ENCODE measurements at regions not wholly inside any gene's neighbourhood (a gene's known extent, or its start where the extent isn't known, plus 50 kb on each side); places are given as distances from the start of the nearest gene placed in this dataset.
"Not testable (repeated sequence)": the region's sequence is repeated elsewhere in the genome, so short reads cannot be mapped to it uniquely, and the experiment has no call there.

- no peak for DNase-seq
Measured at GRCh38 chr12:105596731-105597130, 266.2 kb downstream of the C12orf75 start.

DNA sequence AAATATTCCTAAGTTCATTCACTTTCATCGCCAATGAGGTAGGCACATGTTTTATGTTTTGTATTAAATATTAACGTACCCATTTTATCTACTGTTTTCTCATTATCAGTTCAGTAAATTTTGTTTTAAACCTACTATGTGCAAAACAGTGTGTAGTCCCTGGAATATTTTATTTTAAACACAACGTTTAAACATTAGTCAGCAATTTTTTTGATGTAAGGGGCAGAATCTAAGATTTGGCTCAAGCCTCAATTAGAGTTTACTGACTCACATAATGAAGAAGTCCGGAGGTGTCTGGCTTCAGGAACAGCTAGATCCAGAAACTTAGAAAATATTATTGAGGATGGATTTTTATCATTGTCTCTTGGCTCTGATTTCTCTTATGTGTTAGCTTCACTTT is 267.5 kb downstream of the C12orf75 start:
- no peak for DNase-seq

DNA sequence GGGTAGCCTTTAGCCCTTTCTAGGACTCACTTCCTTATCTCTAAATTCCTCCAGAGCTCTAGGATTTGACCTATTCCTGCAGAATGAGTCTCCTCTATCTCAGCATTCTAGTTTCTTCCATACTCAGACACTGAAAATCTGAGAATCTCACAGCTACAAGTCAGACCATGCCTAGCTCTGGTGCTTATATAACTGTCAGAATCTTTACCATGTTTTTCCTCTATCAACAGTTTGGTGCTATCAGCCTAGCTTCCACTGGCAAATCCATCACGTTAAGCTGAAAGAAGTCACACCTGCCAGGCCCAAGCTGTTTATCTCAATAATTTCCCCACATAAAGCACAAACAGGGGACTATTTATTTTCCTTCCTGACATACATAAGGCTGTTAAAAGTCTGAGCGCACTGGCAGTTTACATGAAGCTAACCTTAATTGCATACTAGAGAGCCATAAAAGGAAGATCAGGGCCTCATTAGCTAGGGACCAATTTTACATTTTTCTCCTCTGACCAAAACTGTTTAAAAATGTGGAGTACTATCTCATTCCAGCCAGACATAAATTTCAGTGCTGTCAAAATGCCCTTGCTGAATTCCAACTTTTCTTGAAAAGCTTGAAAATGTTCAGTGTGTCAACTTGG is 270.5 kb downstream of the C12orf75 start:
- no peak for DNase-seq

DNA sequence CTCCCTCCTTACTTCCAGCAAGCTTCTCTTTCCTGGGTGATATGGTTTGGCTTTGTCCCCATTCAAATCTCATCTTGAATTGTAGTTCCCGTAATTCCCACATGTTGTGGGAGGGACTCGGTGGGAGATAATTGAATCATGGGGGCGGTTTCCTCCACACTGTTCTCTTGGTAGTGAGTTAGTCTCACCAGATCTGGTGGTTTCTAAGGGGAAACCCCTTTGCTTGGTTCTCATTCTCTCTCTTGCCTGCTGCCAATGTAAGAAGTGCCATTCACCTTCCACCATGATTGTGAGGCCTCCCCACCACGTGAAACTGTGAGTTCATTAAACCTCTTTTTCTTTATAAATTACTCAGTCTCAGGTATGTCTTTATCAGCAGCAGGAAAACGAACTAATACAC is 271.8 kb downstream of the C12orf75 start:
- not testable (repeated sequence) for DNase-seq

GRCh38 chr12:105604281-105604680 is 273.8 kb downstream of the C12orf75 start:
- not testable (repeated sequence) for DNase-seq

DNA sequence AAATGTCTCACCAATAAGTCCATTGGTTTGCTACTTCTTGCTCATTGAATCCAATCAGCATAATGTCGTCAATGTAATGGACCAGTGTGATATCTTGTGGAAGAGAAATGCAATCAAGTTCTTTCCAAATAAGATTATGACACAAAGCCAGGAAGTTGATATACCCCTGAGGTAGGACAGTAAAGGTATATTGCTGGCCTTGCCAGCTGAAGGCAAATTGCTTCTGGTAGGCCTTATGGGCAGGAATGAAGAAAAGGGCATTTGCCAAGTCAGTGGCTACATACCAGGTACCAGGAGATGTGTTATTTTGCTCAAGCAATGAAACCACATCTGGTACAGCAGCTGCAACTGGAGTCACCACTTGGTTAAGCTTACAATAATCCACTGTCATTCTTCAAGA is 276.1 kb downstream of the C12orf75 start:
- DNase-seq: not testable (repeated sequence)

DNA sequence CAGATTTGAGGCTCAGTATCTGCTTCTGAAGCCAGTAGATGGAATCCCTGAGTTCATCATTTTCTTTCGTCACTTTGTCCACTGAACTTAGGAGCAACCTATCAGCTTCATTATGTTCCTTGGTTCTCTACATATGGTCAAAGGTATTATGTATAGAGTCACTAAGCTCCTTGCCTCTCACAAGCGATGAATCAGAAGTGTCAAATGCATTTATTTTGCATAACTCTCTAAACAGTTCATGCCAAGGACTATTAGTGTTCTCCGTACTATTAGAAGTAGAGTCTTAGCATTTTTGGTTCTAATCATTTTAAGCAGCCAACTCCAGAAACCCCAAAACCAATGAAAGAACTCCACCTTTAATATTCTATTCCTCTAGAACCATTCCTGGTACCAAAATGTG is 278.5 kb downstream of the C12orf75 start:
- DNase-seq: not testable (repeated sequence)

DNA sequence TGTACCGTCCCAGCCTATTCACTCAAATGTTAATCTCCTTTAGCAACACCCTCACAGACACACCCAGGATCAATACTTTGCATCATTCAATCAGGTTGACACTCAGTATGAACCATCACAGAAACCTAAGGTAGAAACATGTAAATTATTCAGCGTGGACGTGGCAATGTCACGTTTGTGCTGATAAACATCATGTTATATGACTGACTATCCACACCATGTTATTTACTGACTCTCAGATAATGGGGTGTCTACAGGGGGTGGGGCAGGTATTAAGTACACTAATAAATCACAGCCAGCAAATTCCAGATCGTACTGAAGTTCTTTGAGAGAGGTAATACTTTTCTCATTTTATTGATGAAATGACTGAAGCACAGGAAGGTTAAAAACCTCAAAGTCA is 280.0 kb downstream of the C12orf75 start:
- no peak for DNase-seq

DNA sequence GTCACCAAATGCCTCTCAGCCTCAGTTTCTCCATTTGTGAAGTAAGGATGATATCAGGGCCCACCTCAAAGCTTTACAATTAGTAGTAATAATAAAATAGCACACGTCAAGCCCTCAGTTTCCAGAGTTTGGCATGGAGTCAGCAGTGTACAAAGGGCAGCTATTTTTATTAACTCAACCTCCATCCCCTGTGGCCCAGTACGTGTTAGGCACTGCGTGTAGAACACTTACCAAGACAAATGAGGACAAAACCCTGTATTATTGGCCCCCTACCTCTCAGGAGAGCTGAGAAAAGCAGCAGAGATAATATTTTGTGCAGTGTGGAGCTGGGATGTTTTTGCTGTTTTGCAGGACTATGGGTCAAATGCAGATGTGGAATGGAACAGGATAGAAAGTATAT is 280.8 kb downstream of the C12orf75 start:
- DNase-seq: no peak

DNA sequence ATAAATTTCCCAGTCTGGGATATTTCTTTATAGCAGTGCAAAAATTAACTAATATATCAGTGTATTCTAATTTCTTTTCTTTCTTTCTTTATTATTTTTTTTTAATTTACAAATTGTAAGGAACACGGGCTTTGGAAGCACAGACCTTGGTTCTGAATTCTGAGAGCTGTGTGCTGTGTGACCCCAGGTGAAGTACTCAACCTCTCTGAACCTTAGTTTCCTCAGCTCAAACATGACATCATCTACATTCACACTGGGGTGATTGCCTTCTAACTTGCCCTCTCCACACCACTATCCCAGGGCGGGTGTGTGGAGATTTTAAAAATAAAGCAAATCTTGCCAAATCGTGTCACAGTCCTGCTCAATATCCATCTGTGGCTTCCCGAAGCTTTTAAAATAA is 282.8 kb downstream of the C12orf75 start:
- no peak for DNase-seq

GRCh38 chr12:105613887-105614286 is 283.4 kb downstream of the C12orf75 start:
- no peak for DNase-seq

DNA sequence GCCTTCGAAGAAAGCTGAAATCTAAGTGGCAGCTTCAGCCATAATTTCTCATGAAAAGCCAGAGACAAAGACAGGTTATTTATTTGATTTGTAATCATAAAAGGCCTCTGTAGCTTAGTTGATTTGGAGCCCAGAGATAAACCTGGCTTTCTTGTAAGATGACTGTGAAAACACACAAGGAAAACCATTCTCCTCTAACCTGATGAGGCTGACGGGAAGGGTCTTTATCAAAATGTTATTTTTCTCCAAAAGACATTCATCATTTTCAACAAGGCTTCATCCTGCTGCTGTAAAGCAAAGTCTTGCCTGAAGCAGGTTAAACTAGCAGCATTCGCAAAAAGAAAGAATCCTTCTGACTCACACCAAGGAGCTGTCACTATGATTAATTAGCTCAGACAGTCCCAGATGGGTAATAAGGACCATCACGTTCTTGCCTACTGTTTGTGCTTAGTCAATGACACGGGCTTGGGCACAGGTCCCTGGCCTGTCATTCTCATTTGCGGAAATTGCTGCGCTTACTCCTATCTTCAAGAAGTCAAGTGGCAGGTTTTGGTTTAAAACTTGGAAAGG is 286.6 kb downstream of the C12orf75 start:
- DNase-seq: no peak

GRCh38 chr12:105622220-105622619 is 291.7 kb downstream of the C12orf75 start:
- DNase-seq: no peak

DNA sequence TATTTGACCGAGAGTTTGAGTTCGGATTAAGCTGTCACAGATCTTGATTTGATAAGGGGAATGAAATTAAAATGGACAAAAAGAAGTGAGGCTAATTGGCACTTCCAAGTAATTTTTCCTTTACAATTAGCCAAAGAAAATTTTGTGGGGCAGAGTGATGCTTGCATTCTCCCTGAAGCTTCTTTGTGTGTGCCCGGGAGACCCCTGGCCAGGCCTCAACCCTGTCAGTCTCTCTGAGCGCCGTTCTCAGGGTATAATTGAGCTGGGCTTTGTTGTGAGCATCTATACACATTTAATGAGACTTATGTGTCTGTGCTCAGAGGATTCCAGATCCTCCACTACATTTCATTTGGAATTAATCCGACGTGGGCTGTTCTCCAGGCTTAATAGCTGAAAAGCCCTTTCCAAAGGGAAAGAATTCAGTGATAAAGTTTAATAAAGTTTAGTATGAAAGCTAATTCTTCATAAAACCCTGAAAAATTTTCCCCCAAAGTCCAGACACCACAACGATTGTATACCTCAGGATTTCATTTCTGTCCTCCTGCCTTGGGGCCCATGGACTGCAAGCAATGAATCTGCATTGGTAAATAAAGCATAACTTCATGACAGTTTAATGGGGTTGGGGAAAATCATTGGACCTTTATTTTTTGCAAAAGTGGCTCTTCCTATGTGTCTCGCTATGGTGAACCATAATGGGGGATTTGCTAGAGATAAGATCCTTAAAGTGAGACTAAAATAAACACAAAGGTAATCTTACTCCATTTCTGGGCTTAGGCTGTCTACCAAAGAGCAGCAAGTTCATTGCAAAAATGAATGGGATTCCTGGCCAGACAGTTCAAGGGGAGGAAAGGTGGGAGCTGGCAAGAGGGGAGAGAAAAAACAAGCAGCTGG is 292.6 kb downstream of the C12orf75 start:
- no peak for DNase-seq

- no peak for DNase-seq
Measured at GRCh38 chr12:105626653-105627052, 296.2 kb downstream of the C12orf75 start.

DNA sequence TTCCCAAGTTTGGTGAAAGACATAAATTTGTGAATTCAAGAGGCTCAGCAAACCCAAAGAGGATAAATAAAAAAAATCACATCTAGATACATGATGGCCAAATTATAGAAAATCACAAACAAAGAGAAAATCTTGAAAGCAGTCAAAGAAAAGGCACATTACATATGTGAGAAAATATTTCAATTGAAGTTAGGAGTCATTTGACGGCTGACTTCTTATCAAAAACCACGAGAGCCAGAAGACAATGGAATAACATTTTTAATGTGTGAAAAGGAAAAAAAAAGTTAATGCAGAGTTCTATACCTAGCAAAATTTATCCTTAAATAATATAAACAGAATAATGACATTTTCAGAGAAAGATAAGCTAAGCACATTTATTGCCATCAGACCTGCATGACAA is 307.0 kb downstream of the C12orf75 start:
- no peak for DNase-seq

- DNase-seq: no peak
Measured at GRCh38 chr12:105640761-105641160, 310.3 kb downstream of the C12orf75 start.

- no peak for DNase-seq
Measured at GRCh38 chr12:105641749-105642148, 311.3 kb downstream of the C12orf75 start.

GRCh38 chr12:105644770-105645169 is 314.3 kb downstream of the C12orf75 start:
- no peak for DNase-seq

DNA sequence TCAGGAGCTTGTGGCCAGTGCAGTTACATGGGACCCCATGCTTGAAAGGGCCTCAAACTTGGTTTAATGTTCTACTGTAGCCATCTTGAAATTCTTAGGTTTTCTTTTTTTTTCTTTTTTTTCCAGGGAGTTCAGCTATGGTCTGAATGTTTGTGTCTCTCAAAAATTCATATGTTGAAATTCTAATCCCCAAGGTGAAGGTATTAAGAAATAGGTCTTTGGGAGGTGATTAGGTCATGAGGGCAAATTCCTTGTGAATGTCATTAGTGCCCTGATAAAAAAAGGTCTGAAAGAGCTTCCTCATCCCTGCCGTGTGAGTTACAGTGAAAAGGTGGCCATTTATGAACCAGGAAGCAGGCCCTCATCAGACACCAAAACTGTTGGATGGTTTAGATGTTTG is 324.1 kb downstream of the C12orf75 start:
- no peak for DNase-seq

DNA sequence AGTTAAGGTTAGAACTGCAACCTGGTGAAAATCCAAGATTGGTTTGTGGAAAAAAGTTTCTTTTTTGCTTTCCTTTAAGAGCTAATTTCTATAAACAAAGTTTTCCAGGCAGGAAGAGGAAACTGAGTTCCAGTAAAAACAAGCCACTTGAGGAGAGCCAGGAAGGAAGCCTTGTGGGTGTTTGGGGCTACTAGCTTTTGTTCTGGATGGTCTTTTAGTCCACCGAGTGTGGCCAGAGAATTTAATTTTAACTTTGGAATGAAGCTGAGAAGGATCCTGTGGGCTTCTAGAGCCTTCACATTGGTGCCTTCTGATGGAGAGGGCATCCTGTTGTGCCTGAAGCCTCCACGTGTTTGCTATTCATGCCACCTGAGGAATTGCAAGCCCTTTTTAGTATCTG is 327.9 kb downstream of the C12orf75 start:
- no peak for DNase-seq

GRCh38 chr12:105659355-105660075 is 329.0 kb downstream of the C12orf75 start:
- DNase-seq: no peak

DNA sequence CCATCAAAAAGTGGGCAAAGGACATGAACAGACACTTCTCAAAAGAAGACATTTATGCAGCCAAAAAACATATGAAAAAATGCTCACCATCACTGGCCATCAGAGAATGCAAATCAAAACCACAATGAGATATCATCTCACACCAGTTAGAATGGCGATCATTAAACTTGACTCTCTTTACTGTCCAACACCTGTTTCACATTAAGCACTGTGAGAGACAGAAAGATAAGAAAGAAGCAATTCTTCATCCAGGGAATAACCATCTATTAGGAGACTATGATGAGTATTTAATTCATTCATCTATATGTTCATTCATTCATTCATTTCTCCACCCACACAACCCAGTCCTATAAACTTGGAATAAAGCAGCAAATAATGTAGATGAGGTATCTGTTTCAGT is 334.3 kb downstream of the C12orf75 start:
- DNase-seq: not testable (repeated sequence)

Data from CD4-positive, alpha-beta T cell treated with Interleukin-10 for 1 hour (primary cell).